Fibroblast of lung (primary cell): ENCODE measurements at regions not wholly inside any gene's neighbourhood (a gene's known extent, or its start where the extent isn't known, plus 50 kb on each side); places are given as distances from the start of the nearest gene placed in this dataset.

Source experiments
- DNase-seq, 2 donors: peaks; one replicate each; pipeline versions ENCODE4 v3.0.0 to v3.0.0-alpha.2; 2010; ENCODE audit warnings: low read depth in 2 of 2
- H2AFZ ChIP-seq: 2 replicates; pipeline ENCODE4 v1.5.1; 2012; ENCODE audit warnings: low read length, control low read depth, inconsistent platforms
- H3K27ac ChIP-seq: 2 replicates; pipeline ENCODE4 v1.5.1; 2011; ENCODE audit warnings: low read length, control low read depth; ENCODE audit not compliant: insufficient read depth
- H3K27me3 ChIP-seq: 2 replicates; pipeline ENCODE4 v1.5.1; 2011; ENCODE audit warnings: mild to moderate bottlenecking, low read length; ENCODE audit not compliant: control insufficient read depth, insufficient read depth
- H3K36me3 ChIP-seq: 2 replicates; pipeline ENCODE4 v1.5.1; 2011; ENCODE audit warnings: low read length; ENCODE audit not compliant: control insufficient read depth, insufficient read depth
- H3K4me1 ChIP-seq: 2 replicates; pipeline ENCODE4 v1.5.1; 2011; ENCODE audit warnings: low read length; ENCODE audit not compliant: control insufficient read depth, insufficient read depth; ENCODE audit errors: extremely low read depth
- H3K4me2 ChIP-seq: 2 replicates; pipeline ENCODE4 v1.5.1; 2011; ENCODE audit warnings: low read length, control low read depth; ENCODE audit not compliant: insufficient read depth; ENCODE audit errors: extremely low read depth
- H3K4me3 ChIP-seq, 4 experiments: fragments of 200-600 bp in 1 of 4; sonication (generic) in 1 of 4; replicated peaks in 1 of 4; 2 replicates each; pipeline ENCODE4 v1.5.1; 2011 to 2016; ENCODE audit warnings: low read length in 4 of 4, low read depth in 3 of 4, mild to moderate bottlenecking in 3 of 4, control low read depth in 2 of 4, inconsistent platforms in 1 of 4, mixed read lengths in 1 of 4; ENCODE audit not compliant: insufficient read depth in 1 of 4; ENCODE audit errors: control extremely low read depth in 1 of 4
- H3K79me2 ChIP-seq: 2 replicates; pipeline ENCODE4 v1.5.1; 2012; ENCODE audit warnings: mild to moderate bottlenecking, low read length, inconsistent platforms; ENCODE audit not compliant: control insufficient read depth, insufficient read depth
- H3K9ac ChIP-seq: 2 replicates; pipeline ENCODE4 v1.5.1; 2011; ENCODE audit warnings: mild to moderate bottlenecking, low read length, control low read depth; ENCODE audit not compliant: insufficient read depth
- H3K9me3 ChIP-seq: 2 replicates; pipeline ENCODE4 v1.5.1; 2012; ENCODE audit warnings: low read depth, low read length; ENCODE audit not compliant: control insufficient read depth, insufficient read depth
- H4K20me1 ChIP-seq: 2 replicates; pipeline ENCODE4 v1.5.1; 2011; ENCODE audit warnings: low read length; ENCODE audit not compliant: control insufficient read depth, insufficient read depth; ENCODE audit errors: extremely low read depth
- CTCF ChIP-seq, 2 donors: IDR thresholded peaks in 1 of 2; conservative IDR thresholded peaks in 1 of 2; 1 replicate in 1 of 2; 2 replicates in 1 of 2; pipeline ENCODE4 v1.5.1; 2011 to 2012; ENCODE audit warnings: low read length in 2 of 2, control low read depth in 1 of 2, inconsistent platforms in 1 of 2, low read depth in 1 of 2, mild to moderate bottlenecking in 1 of 2
- EZH2 ChIP-seq: IDR thresholded peaks from 2 replicates; pipeline ENCODE4 v1.5.1; 2012; ENCODE audit warnings: low read length, control low read depth, mild to moderate bottlenecking; ENCODE audit errors: missing control alignments

DNA sequence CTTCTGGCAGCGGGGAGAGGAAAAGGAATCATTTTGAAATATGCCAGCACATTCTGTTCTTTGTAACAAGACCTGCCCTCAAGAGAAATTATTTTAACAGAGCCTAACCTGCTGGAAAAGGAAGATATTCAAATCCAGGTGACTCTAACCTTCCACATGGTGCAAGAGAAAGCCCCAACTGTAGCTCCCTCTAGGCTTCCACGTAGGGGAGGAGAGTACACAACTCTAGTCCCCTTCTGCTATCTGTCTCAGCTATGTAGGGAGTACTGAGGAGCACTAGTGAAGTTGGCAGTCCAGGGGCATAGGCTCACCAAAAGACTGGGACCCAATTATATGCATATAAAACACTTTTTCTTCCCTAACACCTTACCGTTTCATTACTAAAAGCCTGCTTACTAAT lies 82.2 kb upstream of the SIX3 start:
- H3K27me3 ChIP-seq = no peaks in the 10 kb centered on the region
- no peak overlapping the region for H3K27ac ChIP-seq
- TF ChIP-seq CTCF (conservative IDR thresholded peaks at IDR 0.05 in 1 of 2, IDR thresholded peaks at IDR 0.05 in 1 of 2; ENCODE audit: low read depth in 1 of 2, low read length in 2 of 2) (no peak), EZH2 (no peak)
- no peak overlapping the region for H3K4me3 ChIP-seq
- H3K9ac ChIP-seq = no peak overlapping the region
- DNase-seq = no peak
- H3K79me2 ChIP-seq = no peaks in the 10 kb centered on the region
- no peaks in the 10 kb centered on the region for H3K9me3 ChIP-seq
- no peak overlapping the region for H3K4me2 ChIP-seq
- no peaks in the 10 kb centered on the region for H3K4me1 ChIP-seq
- H4K20me1 ChIP-seq = no peaks in the 10 kb centered on the region
- H3K36me3 ChIP-seq = no peaks in the 10 kb centered on the region
- no peak overlapping the region for H2AFZ ChIP-seq

GRCh38 chr2:44866152-44866551 lies 75.3 kb upstream of the SIX3 start:
- no peak overlapping the region for H3K4me2 ChIP-seq
- H3K9me3 ChIP-seq = no peaks in the 10 kb centered on the region
- H3K79me2 ChIP-seq = no peaks in the 10 kb centered on the region
- no peaks in the 10 kb centered on the region for H3K36me3 ChIP-seq
- H3K27ac ChIP-seq = no peak overlapping the region
- no peaks in the 10 kb centered on the region for H3K4me1 ChIP-seq
- no peak overlapping the region for H3K9ac ChIP-seq
- TF ChIP-seq EZH2 = no peak
- no peak for TF ChIP-seq CTCF (conservative IDR thresholded peaks at IDR 0.05 in 1 of 2, IDR thresholded peaks at IDR 0.05 in 1 of 2; ENCODE audit: low read depth in 1 of 2, low read length in 2 of 2)
- H3K27me3 ChIP-seq = peaks cover 2% of the 10 kb centered on the region
- no peak for DNase-seq
- no peak overlapping the region for H3K4me3 ChIP-seq
- no peaks in the 10 kb centered on the region for H4K20me1 ChIP-seq
- H2AFZ ChIP-seq = no peak overlapping the region

- TF ChIP-seq EZH2 (no peak), CTCF (conservative IDR thresholded peaks at IDR 0.05 in 1 of 2, IDR thresholded peaks at IDR 0.05 in 1 of 2; ENCODE audit: low read depth in 1 of 2, low read length in 2 of 2) (no peak)
- Histone ChIP-seq H3K79me2 (no peaks in the 10 kb centered on the region), H4K20me1 (no peaks in the 10 kb centered on the region), H2AFZ (no peak overlapping the region), H3K4me3 (no peak overlapping the region), H3K36me3 (no peaks in the 10 kb centered on the region), H3K27me3 (peaks cover 2% of the 10 kb centered on the region), H3K9ac (no peak overlapping the region), H3K27ac (no peak overlapping the region), H3K9me3 (no peaks in the 10 kb centered on the region), H3K4me2 (no peak overlapping the region), H3K4me1 (no peaks in the 10 kb centered on the region)
- DNase-seq = peak in 1 of 2 donors; percentile 3
These were observed 71.7 kb upstream of the SIX3 start for GRCh38 chr2:44869761-44870160.
